GM23338 (cell line): ENCODE measurements at regions not wholly inside any gene's neighbourhood (a gene's known extent, or its start where the extent isn't known, plus 50 kb on each side); places are given as distances from the start of the nearest gene placed in this dataset.

Experiments used
- ATAC-seq: fragments of 200-7000 bp; cut with Tn5 transposase; 3 replicates; pipeline ENCODE4 v1.9.1; 2020
- DNase-seq: peaks from one replicate; pipeline ENCODE4 v3.0.0-alpha.2; 2015; ENCODE audit warnings: low spot score
- H2AFZ ChIP-seq: fragments of 200-600 bp; sonication (generic); 2 replicates; pipeline ENCODE4 v1.8.0; 2016; ENCODE audit warnings: antibody characterized with exemption, mild to moderate bottlenecking, moderate library complexity
- H3F3A ChIP-seq: fragments of 200-600 bp; sonication (generic); replicated peaks from 2 replicates; pipeline ENCODE4 v1.8.0; 2017; ENCODE audit warnings: antibody characterized with exemption, mixed run types, low read depth
- H3K27ac ChIP-seq: fragments of 200-600 bp; sonication (generic); 2 replicates; pipeline ENCODE4 v1.6.1; 2016; ENCODE audit warnings: low read depth
- H3K27me3 ChIP-seq: fragments of 200-600 bp; sonication (generic); 2 replicates; pipeline ENCODE4 v1.8.0; 2016; ENCODE audit warnings: mild to moderate bottlenecking, mixed run types, moderate library complexity; ENCODE audit not compliant: insufficient read depth
- H3K36me3 ChIP-seq: fragments of 200-600 bp; sonication (generic); 2 replicates; pipeline ENCODE4 v1.8.0; 2016; ENCODE audit warnings: mild to moderate bottlenecking; ENCODE audit not compliant: insufficient read depth
- H3K4me1 ChIP-seq: fragments of 200-600 bp; sonication (generic); 2 replicates; pipeline ENCODE4 v1.8.0; 2016; ENCODE audit warnings: mild to moderate bottlenecking, moderate library complexity; ENCODE audit not compliant: insufficient read depth
- H3K4me2 ChIP-seq: fragments of 200-600 bp; sonication (generic); 2 replicates; pipeline ENCODE4 v1.7.1; 2017; ENCODE audit warnings: mixed run types
- H3K4me3 ChIP-seq: fragments of 200-600 bp; sonication (generic); 2 replicates; pipeline ENCODE4 v1.6.1; 2016; ENCODE audit warnings: mixed run types
- H3K79me2 ChIP-seq: fragments of 200-600 bp; sonication (generic); replicated peaks from 2 replicates; pipeline ENCODE4 v1.8.0; 2017; ENCODE audit warnings: mild to moderate bottlenecking; ENCODE audit not compliant: insufficient read depth
- H3K9me2 ChIP-seq: fragments of 200-600 bp; sonication (generic); 2 replicates; pipeline ENCODE4 v1.8.0; 2017; ENCODE audit not compliant: insufficient read depth
- H4K20me1 ChIP-seq: fragments of 200-600 bp; sonication (generic); replicated peaks from 2 replicates; pipeline ENCODE4 v1.8.0; 2017; ENCODE audit warnings: mild to moderate bottlenecking; ENCODE audit not compliant: insufficient read depth
- H3K27ac Mint-ChIP-seq: 2 replicates; pipeline ENCODE4 v1.8.0; 2020; ENCODE audit warnings: inconsistent platforms, mild to moderate bottlenecking, moderate library complexity, mixed read lengths
- H3K27me3 Mint-ChIP-seq: 3 replicates; pipeline ENCODE4 v1.8.0; 2022; ENCODE audit warnings: low read depth, mild to moderate bottlenecking, moderate library complexity, mixed read lengths, inconsistent platforms; ENCODE audit not compliant: insufficient read depth, poor library complexity
- H3K36me3 Mint-ChIP-seq: 3 replicates; pipeline ENCODE4 v1.8.0; 2021; ENCODE audit warnings: low read depth, mild to moderate bottlenecking, inconsistent platforms, moderate library complexity, mixed read lengths
- H3K4me1 Mint-ChIP-seq: 3 replicates; pipeline ENCODE4 v1.8.0; 2020; ENCODE audit warnings: mild to moderate bottlenecking, inconsistent platforms, mixed read lengths
- H3K4me3 Mint-ChIP-seq: 3 replicates; pipeline ENCODE4 v1.8.0; 2021; ENCODE audit warnings: moderate library complexity, mild to moderate bottlenecking, inconsistent platforms, mixed read lengths
- H3K9me3 Mint-ChIP-seq: 3 replicates; pipeline ENCODE4 v1.8.0; 2020; ENCODE audit warnings: moderate library complexity, mild to moderate bottlenecking, inconsistent platforms, mixed read lengths
- CREB1 ChIP-seq: fragments of 250-450 bp; sonication (Bioruptor Pico); IDR thresholded peaks from 2 replicates; pipeline ENCODE4 v1.5.0; 2020; ENCODE audit warnings: low read depth, mild to moderate bottlenecking, moderate library complexity
- CTCF ChIP-seq, 2 experiments: fragments of 200-600 bp in 1 of 2; sonication (generic) in 1 of 2; conservative IDR thresholded peaks; 2 replicates each; pipeline versions ENCODE4 v1.5.1 to v1.6.1; 2016 to 2017; ENCODE audit warnings: antibody characterized with exemption in 2 of 2, low read depth in 2 of 2, mild to moderate bottlenecking in 2 of 2, moderate library complexity in 1 of 2
- ETS1 ChIP-seq: IDR thresholded peaks from 2 replicates; pipeline ENCODE4 v1.6.1; 2016; ENCODE audit warnings: antibody characterized with exemption
- EZH2 ChIP-seq: fragments of 200-600 bp; sonication (generic); IDR thresholded peaks from one replicate; pipeline ENCODE4 v1.8.0; 2017; ENCODE audit warnings: antibody characterized with exemption, mild to moderate bottlenecking, low read depth; ENCODE audit not compliant: unreplicated experiment
- REST ChIP-seq: IDR thresholded peaks from one replicate; pipeline ENCODE4 v1.6.1; 2018; ENCODE audit warnings: antibody characterized with exemption; ENCODE audit not compliant: unreplicated experiment
- STAT1 ChIP-seq: IDR thresholded peaks from one replicate; pipeline ENCODE4 v1.6.1; 2016; ENCODE audit warnings: antibody characterized with exemption; ENCODE audit not compliant: unreplicated experiment
- ZNF331 ChIP-seq: fragments of 250-450 bp; sonication (Bioruptor Pico); IDR thresholded peaks from 2 replicates; pipeline ENCODE4 v1.5.0; 2020; ENCODE audit warnings: low read depth, mild to moderate bottlenecking, moderate library complexity

GRCh38 chr6:163651915-163652668, 237.6 kb downstream of the QKI start (continued):
- TF ChIP-seq ETS1 (no peak), STAT1 (no peak), EZH2 (no peak), ZNF331 (no peak), REST (no peak), CREB1 (CRISPR knock-in tag) (no peak), CTCF (conservative IDR thresholded peaks at IDR 0.05; ENCODE audit: low read depth in 2 of 2) (no peak)

- Mint-ChIP-seq H3K36me3 (no peaks in the 10 kb centered on the region), H3K4me1 (peaks cover 4% of the 10 kb centered on the region; the same call in 2 of the 3 replicates), H3K4me3 (no peak overlapping the region), H3K9me3 (no peaks in the 10 kb centered on the region), H3K27me3 (peaks cover 7% of the 10 kb centered on the region), H3K27ac (no peak overlapping the region)
- H3K79me2 ChIP-seq = no peaks in the 10 kb centered on the region
- ATAC-seq (no peak), DNase-seq (no peak)
- no peaks in the 10 kb centered on the region for H3K36me3 ChIP-seq
- no peak overlapping the region for H3K4me2 ChIP-seq
- H3K9me2 ChIP-seq = no peaks in the 10 kb centered on the region; the same call in 1 of the 2 replicates
- H2AFZ ChIP-seq = no peak overlapping the region
- no peaks in the 10 kb centered on the region for H3K4me1 ChIP-seq
- H3F3A ChIP-seq = no peaks in the 10 kb centered on the region
- H3K4me3 ChIP-seq = no peak overlapping the region
- no peak overlapping the region for H3K27ac ChIP-seq
- H3K27me3 ChIP-seq = no peaks in the 10 kb centered on the region
- H4K20me1 ChIP-seq = no peaks in the 10 kb centered on the region
- TF ChIP-seq EZH2 = no peak
- TF ChIP-seq REST = no peak
Measured at GRCh38 chr6:163651426-163651825, 236.9 kb downstream of the QKI start.
